ENCODE measurements at regions not wholly inside any gene's neighbourhood (a gene's known extent, or its start where the extent isn't known, plus 50 kb on each side); places are given as distances from the start of the nearest gene placed in this dataset.

DNA sequence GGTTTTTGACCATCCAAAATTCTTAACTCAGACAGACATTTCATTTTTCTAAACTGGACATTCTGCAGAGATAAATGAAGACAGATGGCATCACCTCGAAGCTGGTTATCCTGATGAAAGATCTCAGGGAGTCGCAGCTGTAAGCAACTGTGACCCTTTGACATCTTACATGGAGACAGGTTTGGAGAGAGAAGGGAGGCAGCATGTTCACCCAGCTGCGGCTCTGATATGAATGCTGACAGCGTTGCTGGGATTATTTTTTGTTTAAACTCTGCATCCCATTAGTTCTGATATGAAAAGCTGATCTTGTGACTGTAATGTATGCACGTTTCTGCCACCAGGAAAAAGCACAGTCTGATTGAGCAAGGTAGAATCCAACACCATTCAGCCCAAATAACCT lies 89.4 kb downstream of the C6orf118 start:
- no peak for TF ChIP-seq EZH2phosphoT487 (IDR thresholded peaks at IDR 0.05; ENCODE audit: borderline replicate concordance, low read length)
- TF ChIP-seq, protein P1, sequence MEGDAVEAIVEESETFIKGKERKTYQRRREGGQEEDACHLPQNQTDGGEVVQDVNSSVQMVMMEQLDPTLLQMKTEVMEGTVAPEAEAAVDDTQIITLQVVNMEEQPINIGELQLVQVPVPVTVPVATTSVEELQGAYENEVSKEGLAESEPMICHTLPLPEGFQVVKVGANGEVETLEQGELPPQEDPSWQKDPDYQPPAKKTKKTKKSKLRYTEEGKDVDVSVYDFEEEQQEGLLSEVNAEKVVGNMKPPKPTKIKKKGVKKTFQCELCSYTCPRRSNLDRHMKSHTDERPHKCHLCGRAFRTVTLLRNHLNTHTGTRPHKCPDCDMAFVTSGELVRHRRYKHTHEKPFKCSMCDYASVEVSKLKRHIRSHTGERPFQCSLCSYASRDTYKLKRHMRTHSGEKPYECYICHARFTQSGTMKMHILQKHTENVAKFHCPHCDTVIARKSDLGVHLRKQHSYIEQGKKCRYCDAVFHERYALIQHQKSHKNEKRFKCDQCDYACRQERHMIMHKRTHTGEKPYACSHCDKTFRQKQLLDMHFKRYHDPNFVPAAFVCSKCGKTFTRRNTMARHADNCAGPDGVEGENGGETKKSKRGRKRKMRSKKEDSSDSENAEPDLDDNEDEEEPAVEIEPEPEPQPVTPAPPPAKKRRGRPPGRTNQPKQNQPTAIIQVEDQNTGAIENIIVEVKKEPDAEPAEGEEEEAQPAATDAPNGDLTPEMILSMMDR (IDR thresholded peaks at IDR 0.05; ENCODE audit: low read depth, low read length, poor library complexity, severe bottlenecking): no peak
